ENCODE measurements at regions not wholly inside any gene's neighbourhood (a gene's known extent, or its start where the extent isn't known, plus 50 kb on each side); places are given as distances from the start of the nearest gene placed in this dataset.

DNA sequence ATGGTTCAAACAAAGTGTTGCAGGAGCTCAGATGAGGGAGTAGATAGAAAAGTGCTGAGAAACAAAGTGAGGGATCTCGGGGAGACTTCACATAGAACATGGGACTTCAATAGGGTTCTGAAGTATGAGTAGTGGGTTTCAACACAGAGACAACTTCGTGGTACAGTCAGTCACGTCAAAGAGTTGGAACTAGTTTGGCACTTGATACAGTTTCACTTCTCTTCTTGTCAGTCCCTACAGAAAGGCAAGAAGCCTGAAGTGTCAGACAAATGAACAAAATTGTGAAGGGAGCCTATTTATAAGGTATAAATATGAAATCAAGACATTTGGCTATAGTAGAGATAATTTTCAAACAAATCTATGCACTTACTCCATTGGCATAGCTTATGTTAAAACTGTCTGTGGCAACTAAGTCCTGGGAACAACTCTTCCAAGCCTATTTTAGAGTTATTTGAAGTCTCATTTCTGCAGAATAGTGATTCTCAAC lies 338.0 kb downstream of the TDRD15 start:
- DNase-seq (ENCODE audit: extremely low read depth, insufficient read length): no peak
- no peak overlapping the region for H3K4me3 ChIP-seq (replicated peaks; ENCODE audit: low read depth, low read length)
- TF ChIP-seq, protein P1, sequence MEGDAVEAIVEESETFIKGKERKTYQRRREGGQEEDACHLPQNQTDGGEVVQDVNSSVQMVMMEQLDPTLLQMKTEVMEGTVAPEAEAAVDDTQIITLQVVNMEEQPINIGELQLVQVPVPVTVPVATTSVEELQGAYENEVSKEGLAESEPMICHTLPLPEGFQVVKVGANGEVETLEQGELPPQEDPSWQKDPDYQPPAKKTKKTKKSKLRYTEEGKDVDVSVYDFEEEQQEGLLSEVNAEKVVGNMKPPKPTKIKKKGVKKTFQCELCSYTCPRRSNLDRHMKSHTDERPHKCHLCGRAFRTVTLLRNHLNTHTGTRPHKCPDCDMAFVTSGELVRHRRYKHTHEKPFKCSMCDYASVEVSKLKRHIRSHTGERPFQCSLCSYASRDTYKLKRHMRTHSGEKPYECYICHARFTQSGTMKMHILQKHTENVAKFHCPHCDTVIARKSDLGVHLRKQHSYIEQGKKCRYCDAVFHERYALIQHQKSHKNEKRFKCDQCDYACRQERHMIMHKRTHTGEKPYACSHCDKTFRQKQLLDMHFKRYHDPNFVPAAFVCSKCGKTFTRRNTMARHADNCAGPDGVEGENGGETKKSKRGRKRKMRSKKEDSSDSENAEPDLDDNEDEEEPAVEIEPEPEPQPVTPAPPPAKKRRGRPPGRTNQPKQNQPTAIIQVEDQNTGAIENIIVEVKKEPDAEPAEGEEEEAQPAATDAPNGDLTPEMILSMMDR (IDR thresholded peaks at IDR 0.05; ENCODE audit: insufficient read depth, low read length, poor library complexity, severe bottlenecking): no peak
- H3K27me3 ChIP-seq (replicated peaks; ENCODE audit: control insufficient read depth, insufficient read depth, low read length): no peaks in the 10 kb centered on the region
- H3K36me3 ChIP-seq (ENCODE audit: control insufficient read depth, insufficient read depth, low read length): no peaks in the 10 kb centered on the region

DNA sequence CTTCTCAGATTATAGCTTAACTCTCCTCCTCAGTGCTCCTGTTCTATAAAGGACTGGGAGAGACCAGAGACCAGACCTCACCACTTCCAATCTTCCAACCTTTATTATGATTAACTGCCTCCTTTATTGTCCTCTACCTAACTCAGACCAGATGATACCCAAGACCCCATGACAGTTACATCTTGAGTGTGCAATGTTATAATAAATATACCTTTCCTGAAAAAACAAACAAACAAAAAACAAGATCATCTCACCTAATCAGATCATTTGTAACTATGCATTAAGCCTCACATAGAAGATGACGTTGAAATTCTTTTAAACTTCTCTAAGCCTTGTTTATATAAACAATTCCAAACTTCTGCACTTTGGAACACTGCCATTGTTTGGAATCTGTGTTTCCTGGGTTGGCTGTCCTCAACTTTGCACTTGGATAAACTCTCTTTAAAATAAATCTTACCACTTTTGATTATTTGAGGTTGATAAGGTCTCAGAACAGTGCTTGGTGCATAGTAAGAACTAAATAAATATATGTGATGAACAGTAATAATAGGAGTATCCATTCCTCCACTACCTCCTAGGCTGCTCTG lies 342.7 kb downstream of the TDRD15 start:
- TF ChIP-seq, protein P1 (IDR thresholded peaks at IDR 0.05; ENCODE audit: insufficient read depth, low read length, poor library complexity, severe bottlenecking): no peak
- no peak overlapping the region for H3K4me3 ChIP-seq (replicated peaks; ENCODE audit: low read depth, low read length)
- H3K36me3 ChIP-seq (ENCODE audit: control insufficient read depth, insufficient read depth, low read length): no peaks in the 10 kb centered on the region
- no peaks in the 10 kb centered on the region for H3K27me3 ChIP-seq (replicated peaks; ENCODE audit: control insufficient read depth, insufficient read depth, low read length)
- no peak for DNase-seq (ENCODE audit: extremely low read depth, insufficient read length)

DNA sequence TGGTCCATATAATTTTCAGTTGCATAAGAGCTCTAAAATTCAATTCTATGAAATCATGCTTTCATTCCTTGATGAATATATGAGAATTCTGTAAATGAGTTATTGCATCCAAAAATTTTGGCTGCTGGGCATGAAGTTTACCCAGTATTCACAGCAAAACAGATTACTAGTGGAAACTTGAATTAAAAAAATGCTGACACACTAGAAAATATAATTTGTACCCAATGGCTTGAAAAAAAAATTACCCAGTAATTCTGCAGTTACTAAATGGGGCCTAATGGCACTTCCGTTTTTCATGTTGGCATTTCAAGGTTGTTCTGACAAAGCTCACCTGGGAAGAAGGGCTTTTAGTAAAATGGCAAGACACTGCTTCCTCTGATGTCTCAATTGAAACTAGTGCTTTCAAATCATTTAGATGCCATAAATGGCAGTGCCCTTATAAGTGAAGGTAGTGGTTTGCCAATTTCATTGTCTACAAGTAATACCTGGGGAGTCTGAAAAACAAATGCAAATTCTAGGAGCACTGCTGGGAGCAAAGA lies 343.6 kb downstream of the TDRD15 start:
- Histone ChIP-seq H3K4me3 (replicated peaks; ENCODE audit: low read depth, low read length) (no peak overlapping the region), H3K36me3 (ENCODE audit: control insufficient read depth, insufficient read depth, low read length) (no peaks in the 10 kb centered on the region), H3K27me3 (replicated peaks; ENCODE audit: control insufficient read depth, insufficient read depth, low read length) (no peaks in the 10 kb centered on the region)
- DNase-seq (ENCODE audit: extremely low read depth, insufficient read length): no peak
- TF ChIP-seq, protein P1 (IDR thresholded peaks at IDR 0.05; ENCODE audit: insufficient read depth, low read length, poor library complexity, severe bottlenecking): no peak

DNA sequence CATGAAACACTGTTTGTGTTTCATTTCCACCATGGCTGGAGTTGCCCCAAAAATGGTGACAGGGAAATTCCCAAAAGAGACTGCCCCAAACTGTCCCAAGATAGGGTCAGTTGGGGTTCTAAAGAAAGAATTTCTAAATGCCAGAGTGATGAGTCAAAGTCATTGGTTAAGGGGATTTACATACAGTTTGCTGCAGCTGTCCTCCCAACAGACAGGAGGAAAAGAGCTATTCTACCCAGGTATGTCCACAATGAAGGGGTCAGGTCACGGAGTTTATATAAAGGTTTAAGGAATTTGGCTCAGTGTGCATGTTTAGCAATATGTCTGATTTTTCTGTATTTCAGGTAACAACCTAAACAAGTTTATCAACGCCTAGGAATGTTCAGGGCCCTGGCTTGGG lies 344.1 kb downstream of the TDRD15 start:
- no peaks in the 10 kb centered on the region for H3K36me3 ChIP-seq (ENCODE audit: control insufficient read depth, insufficient read depth, low read length)
- no peak for DNase-seq (ENCODE audit: extremely low read depth, insufficient read length)

GRCh38 chr2:21468624-21469023 lies 344.9 kb downstream of the TDRD15 start:
- Histone ChIP-seq H3K4me3 (replicated peaks; ENCODE audit: low read depth, low read length) (no peak overlapping the region), H3K27me3 (replicated peaks; ENCODE audit: control insufficient read depth, insufficient read depth, low read length) (no peaks in the 10 kb centered on the region), H3K36me3 (ENCODE audit: control insufficient read depth, insufficient read depth, low read length) (no peaks in the 10 kb centered on the region)
- TF ChIP-seq, protein P1 (IDR thresholded peaks at IDR 0.05; ENCODE audit: insufficient read depth, low read length, poor library complexity, severe bottlenecking): no peak
- DNase-seq (ENCODE audit: extremely low read depth, insufficient read length): no peak

More for the DNA sequence above, 344.1 kb downstream of the TDRD15 start:
- Histone ChIP-seq H3K4me3 (replicated peaks; ENCODE audit: low read depth, low read length) (no peak overlapping the region), H3K27me3 (replicated peaks; ENCODE audit: control insufficient read depth, insufficient read depth, low read length) (no peaks in the 10 kb centered on the region)
- TF ChIP-seq, protein P1 (IDR thresholded peaks at IDR 0.05; ENCODE audit: insufficient read depth, low read length, poor library complexity, severe bottlenecking): no peak
